Mesenchymal stem cell (in vitro differentiated cells and primary cell): ENCODE measurements at regions not wholly inside any gene's neighbourhood (a gene's known extent, or its start where the extent isn't known, plus 50 kb on each side); places are given as distances from the start of the nearest gene placed in this dataset.

ENCODE experiments used
- DNase-seq: peaks from one replicate; pipeline ENCODE4 v3.0.0-alpha.2; 2013
- H2AFZ ChIP-seq: one replicate; pipeline ENCODE4 v1.6.1; 2013; ENCODE audit warnings: low read depth, mild to moderate bottlenecking, control low read depth, inconsistent platforms, low read length, moderate library complexity
- H2AK5ac ChIP-seq: 2 replicates; pipeline ENCODE4 v1.6.1; 2013; ENCODE audit warnings: low read length, moderate library complexity, mild to moderate bottlenecking, inconsistent platforms; ENCODE audit not compliant: severe bottlenecking
- H2BK120ac ChIP-seq: one replicate; pipeline ENCODE4 v1.6.1; 2013; ENCODE audit warnings: low read depth, mild to moderate bottlenecking, inconsistent platforms, low read length, moderate library complexity
- H2BK12ac ChIP-seq, 2 experiments: one replicate each; pipeline ENCODE4 v1.6.1; 2013; ENCODE audit warnings: inconsistent platforms in 2 of 2, low read length in 2 of 2, mild to moderate bottlenecking in 2 of 2, moderate library complexity in 2 of 2, control low read depth in 1 of 2
- H2BK15ac ChIP-seq: one replicate; pipeline ENCODE4 v1.6.1; 2013; ENCODE audit warnings: mild to moderate bottlenecking, low read depth, inconsistent platforms; ENCODE audit not compliant: poor library complexity, severe bottlenecking
- H2BK5ac ChIP-seq: 2 replicates; pipeline ENCODE4 v1.6.1; 2013; ENCODE audit warnings: low read depth, mild to moderate bottlenecking, low read length, control low read depth, inconsistent platforms; ENCODE audit not compliant: poor library complexity, severe bottlenecking
- H3K14ac ChIP-seq, 2 experiments: one replicate each; pipeline ENCODE4 v1.6.1; 2013; ENCODE audit warnings: inconsistent platforms in 2 of 2, low read length in 2 of 2, control low read depth in 1 of 2, mild to moderate bottlenecking in 1 of 2, moderate library complexity in 1 of 2
- H3K18ac ChIP-seq, 2 experiments: one replicate each; pipeline ENCODE4 v1.6.1; 2013; ENCODE audit warnings: inconsistent platforms in 2 of 2, low read length in 2 of 2, control low read depth in 1 of 2, low read depth in 1 of 2, mild to moderate bottlenecking in 1 of 2
- H3K23ac ChIP-seq, 2 experiments: one replicate each; pipeline ENCODE4 v1.6.1; 2013; ENCODE audit warnings: inconsistent platforms in 2 of 2, low read length in 2 of 2, mild to moderate bottlenecking in 2 of 2, moderate library complexity in 2 of 2, control low read depth in 1 of 2
- H3K27ac ChIP-seq: 2 replicates; pipeline ENCODE4 v1.5.1; 2013; ENCODE audit warnings: mild to moderate bottlenecking, moderate library complexity, low read length, control low read depth, inconsistent platforms; ENCODE audit not compliant: poor library complexity, severe bottlenecking
- H3K27me3 ChIP-seq, 2 experiments: 2 replicates each; pipeline versions ENCODE4 v1.6.1 to v1.7.0; 2013; ENCODE audit warnings: low read length in 2 of 2, mild to moderate bottlenecking in 2 of 2, moderate library complexity in 2 of 2, control low read depth in 1 of 2, inconsistent platforms in 1 of 2; ENCODE audit not compliant: control insufficient read depth in 1 of 2, insufficient read depth in 1 of 2
- H3K36me3 ChIP-seq, 2 experiments: 2 replicates each; pipeline versions ENCODE4 v1.6.1 to v1.7.0; 2013; ENCODE audit warnings: low read length in 2 of 2, control low read depth in 1 of 2, inconsistent platforms in 1 of 2, low read depth in 1 of 2, mild to moderate bottlenecking in 1 of 2; ENCODE audit not compliant: insufficient read depth in 2 of 2, control insufficient read depth in 1 of 2
- H3K4ac ChIP-seq, 2 experiments: one replicate each; pipeline ENCODE4 v1.6.1; 2013; ENCODE audit warnings: inconsistent platforms in 2 of 2, low read length in 2 of 2, mild to moderate bottlenecking in 2 of 2, moderate library complexity in 2 of 2, control low read depth in 1 of 2, low read depth in 1 of 2
- H3K4me1 ChIP-seq: 2 replicates; pipeline ENCODE4 v1.6.1; 2013; ENCODE audit warnings: low read depth, low read length, control low read depth; ENCODE audit not compliant: control insufficient read depth, insufficient read depth
- H3K4me2 ChIP-seq: 2 replicates; pipeline ENCODE4 v1.6.1; 2013; ENCODE audit warnings: low read length, mild to moderate bottlenecking, inconsistent platforms; ENCODE audit not compliant: poor library complexity, severe bottlenecking
- H3K4me3 ChIP-seq, 2 experiments: 2 replicates each; pipeline versions ENCODE4 v1.5.1 to v1.7.0; 2013; ENCODE audit warnings: low read length in 2 of 2, mild to moderate bottlenecking in 2 of 2, control low read depth in 1 of 2, low read depth in 1 of 2; ENCODE audit not compliant: insufficient read depth in 1 of 2
- H3K79me1 ChIP-seq: replicated peaks from 2 replicates; pipeline ENCODE4 v1.6.1; 2013; ENCODE audit warnings: mild to moderate bottlenecking, control low read depth, low read length, inconsistent platforms; ENCODE audit not compliant: poor library complexity, severe bottlenecking
- H3K9ac ChIP-seq: 2 replicates; pipeline ENCODE4 v1.7.0; 2013; ENCODE audit warnings: mild to moderate bottlenecking, low read length, moderate library complexity
- H3K9me3 ChIP-seq: 2 replicates; pipeline ENCODE4 v1.7.0; 2013; ENCODE audit warnings: mild to moderate bottlenecking, low read length; ENCODE audit not compliant: control insufficient read depth
- H4K8ac ChIP-seq: one replicate; pipeline ENCODE4 v1.6.1; 2013; ENCODE audit warnings: inconsistent platforms, mild to moderate bottlenecking, low read length, moderate library complexity
- H4K91ac ChIP-seq: one replicate; pipeline ENCODE4 v1.6.1; 2013; ENCODE audit warnings: mild to moderate bottlenecking, low read length, inconsistent platforms
- WGBS: methylation state at CpG from one replicate; pipeline ENCODE4 v1.1.7; 2013; ENCODE audit warnings: mixed read lengths; 5-methylcytosine and 5-hydroxymethylcytosine counted together

DNA sequence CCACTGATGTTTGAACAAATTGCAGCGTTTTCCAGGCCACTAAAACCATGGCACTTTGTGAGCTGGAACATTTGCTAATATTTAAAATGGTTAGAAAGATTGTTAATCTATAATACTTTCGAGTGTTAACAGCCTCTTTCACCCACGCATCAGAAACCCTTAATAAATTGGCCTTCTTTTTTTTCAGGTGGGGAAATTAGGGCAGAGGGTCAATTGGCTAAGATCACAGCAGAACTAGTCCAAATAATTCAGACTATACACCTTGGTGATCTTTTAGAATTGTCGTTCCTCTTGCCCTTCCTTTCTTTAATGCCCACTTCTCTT lies 105.8 kb downstream of the PTCSC3 start:
- H2AFZ ChIP-seq, result no peak overlapping the region
- peaks cover 6 to 13% of the 10 kb centered on the region in 2 experiments for H3K27me3 ChIP-seq
- H2BK12ac ChIP-seq, result no peak overlapping the region
- no peak overlapping the region for H3K4me2 ChIP-seq
- H4K91ac ChIP-seq, result no peak overlapping the region
- no peak overlapping the region for H2BK15ac ChIP-seq
- H3K9me3 ChIP-seq, result no peaks in the 10 kb centered on the region
- no peak overlapping the region for H3K4ac ChIP-seq
- no peak overlapping the region for H3K9ac ChIP-seq
- no peak overlapping the region for H2BK5ac ChIP-seq
- no peak overlapping the region for H3K14ac ChIP-seq
- H4K8ac ChIP-seq, result no peak overlapping the region
- H2BK120ac ChIP-seq, result no peak overlapping the region
- no peak overlapping the region for H3K18ac ChIP-seq
- WGBS, result no CpG with 5 or more reads among the region's 4 CpGs
- H3K79me1 ChIP-seq, result no peaks in the 10 kb centered on the region
- H2AK5ac ChIP-seq, result no peak overlapping the region
- H3K36me3 ChIP-seq, result no peaks in the 10 kb centered on the region
- DNase-seq, result no peak
- no peak overlapping the region for H3K27ac ChIP-seq
- H3K4me1 ChIP-seq, result peaks cover 4% of the 10 kb centered on the region
- H3K4me3 ChIP-seq, result no peak overlapping the region
- no peak overlapping the region for H3K23ac ChIP-seq

DNA sequence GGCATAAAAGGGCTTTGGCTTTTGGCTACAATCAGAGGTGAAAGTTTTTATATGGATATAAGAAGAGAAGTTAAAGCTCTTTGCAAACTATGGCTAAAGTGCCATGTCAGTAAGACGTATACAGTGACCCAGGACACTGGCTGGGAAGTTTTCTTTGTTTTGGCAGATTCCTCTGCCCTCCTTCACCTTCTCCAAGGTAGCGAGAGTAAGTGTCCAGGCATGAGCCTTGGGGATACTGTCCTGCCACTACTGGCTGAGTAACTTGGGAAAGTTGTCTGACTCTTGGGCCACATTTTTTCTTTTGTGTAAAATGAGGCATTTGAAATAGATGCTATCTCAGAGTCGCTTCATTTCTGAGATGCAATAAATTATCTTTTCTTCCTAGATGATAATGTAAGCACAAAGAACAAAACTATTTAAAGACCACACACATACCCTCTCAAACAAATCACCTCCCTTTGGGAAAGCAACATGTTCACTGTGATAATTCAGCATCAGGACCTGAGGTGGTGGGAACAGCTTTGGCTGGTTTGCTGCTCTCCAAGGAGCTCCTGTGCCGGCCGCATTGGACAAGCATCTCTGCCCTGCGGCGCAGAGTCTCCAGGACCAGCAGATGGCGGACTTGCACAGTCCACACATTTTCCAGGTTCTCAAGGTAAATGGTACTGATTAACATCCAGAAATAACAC lies 106.3 kb downstream of the PTCSC3 start:
- Histone ChIP-seq H3K27ac (no peak overlapping the region), H2BK12ac (no peak overlapping the region), H2BK15ac (no peak overlapping the region), H2AK5ac (no peak overlapping the region), H3K36me3 (no peaks in the 10 kb centered on the region), H3K79me1 (no peaks in the 10 kb centered on the region), H3K9ac (no peak overlapping the region), H2BK120ac (no peak overlapping the region), H2BK5ac (no peak overlapping the region), H3K14ac (no peak overlapping the region), H3K4me2 (peak overlapping the region; percentile 16), H2AFZ (no peak overlapping the region), H3K18ac (no peak overlapping the region), H4K8ac (no peak overlapping the region), H3K4ac (no peak overlapping the region), H3K23ac (no peak overlapping the region), H3K27me3 (peaks cover 6 to 13% of the 10 kb centered on the region in 2 experiments), H3K4me3 (no peak overlapping the region), H3K4me1 (peaks cover 4% of the 10 kb centered on the region), H4K91ac (no peak overlapping the region), H3K9me3 (no peaks in the 10 kb centered on the region)
- peak; percentile 70 for DNase-seq
- 16% methylated on average over 7 of the region's 8 CpGs for WGBS

DNA sequence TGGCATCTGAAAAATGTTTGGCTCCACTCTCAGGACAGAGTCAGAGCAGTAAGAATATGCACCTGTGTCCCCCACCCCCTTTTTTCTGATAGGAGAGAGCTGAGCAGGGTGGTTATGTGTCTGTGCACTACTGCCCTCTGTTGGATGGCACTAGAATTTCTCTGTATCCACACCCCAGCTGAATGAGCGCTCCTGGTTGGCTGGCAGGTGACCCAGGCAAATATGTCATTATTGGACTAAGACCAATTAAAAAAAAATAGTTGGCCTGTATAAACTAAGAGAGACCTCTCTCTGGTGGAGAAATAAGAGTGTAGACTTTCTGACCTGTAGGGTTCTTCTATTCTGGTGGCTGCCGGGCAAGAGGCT lies 107.0 kb downstream of the PTCSC3 start:
- 100% methylated on average over 1 of the region's 2 CpGs for WGBS
- peak overlapping the region; percentile 39 for H3K4me2 ChIP-seq
- no peak overlapping the region for H4K8ac ChIP-seq
- no peak overlapping the region for H3K4me3 ChIP-seq
- H3K27me3 ChIP-seq, result peaks cover 6 to 13% of the 10 kb centered on the region in 2 experiments
- H4K91ac ChIP-seq, result no peak overlapping the region
- no peaks in the 10 kb centered on the region for H3K36me3 ChIP-seq
- no peak overlapping the region for H3K14ac ChIP-seq
- peaks cover 4% of the 10 kb centered on the region for H3K4me1 ChIP-seq
- no peak overlapping the region for H3K4ac ChIP-seq
- DNase-seq, result peak; percentile 45
- no peak overlapping the region for H2AFZ ChIP-seq
- H2BK12ac ChIP-seq, result no peak overlapping the region
- no peak overlapping the region for H3K18ac ChIP-seq
- no peak overlapping the region for H2BK5ac ChIP-seq
- no peaks in the 10 kb centered on the region for H3K79me1 ChIP-seq
- no peak overlapping the region for H3K27ac ChIP-seq
- H2AK5ac ChIP-seq, result no peak overlapping the region
- no peaks in the 10 kb centered on the region for H3K9me3 ChIP-seq
- no peak overlapping the region for H2BK15ac ChIP-seq
- no peak overlapping the region for H2BK120ac ChIP-seq
- H3K23ac ChIP-seq, result no peak overlapping the region
- H3K9ac ChIP-seq, result no peak overlapping the region

DNA sequence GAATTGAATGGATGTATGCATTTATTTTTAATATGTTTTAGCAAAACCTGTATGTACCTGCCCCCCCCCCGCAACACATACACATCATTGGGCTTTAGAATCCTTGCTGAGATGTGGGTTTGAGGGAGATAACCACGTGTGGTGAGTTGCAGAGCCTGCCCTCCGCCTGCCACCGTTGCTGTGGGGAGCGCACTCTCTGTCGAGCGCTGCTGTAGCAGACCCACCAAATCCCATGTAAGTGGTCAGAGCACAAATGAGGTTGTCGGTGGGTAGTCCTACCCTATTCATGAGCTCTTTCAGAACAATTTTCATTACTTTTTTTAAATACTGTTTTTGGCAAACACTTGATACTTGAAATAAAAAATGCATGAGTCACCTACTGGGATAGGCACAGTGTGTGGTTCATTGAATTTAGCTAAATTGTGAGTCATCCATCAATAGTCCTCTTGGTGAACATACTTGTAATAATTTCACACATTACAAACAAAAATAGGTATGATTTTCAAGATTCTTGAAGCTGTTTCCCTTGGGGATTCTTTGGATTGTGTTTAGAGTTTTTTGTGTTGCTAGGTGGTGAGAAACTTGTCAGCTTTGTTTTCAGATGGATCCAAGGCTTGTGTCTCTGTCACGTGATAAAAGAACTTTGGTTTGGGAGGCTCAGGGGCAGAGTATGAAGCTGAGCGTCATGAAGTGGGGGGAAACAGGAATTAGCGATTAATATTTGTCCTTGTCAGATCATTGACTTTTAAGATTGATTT lies 107.6 kb downstream of the PTCSC3 start:
- Histone ChIP-seq H3K27ac (no peak overlapping the region), H3K4me2 (peak overlapping the region; percentile 39), H3K14ac (no peak overlapping the region), H3K4me1 (peaks cover 4% of the 10 kb centered on the region), H2BK15ac (no peak overlapping the region), H2BK12ac (no peak overlapping the region), H3K27me3 (peaks cover 6 to 13% of the 10 kb centered on the region in 2 experiments), H3K23ac (no peak overlapping the region), H2AK5ac (no peak overlapping the region), H3K9me3 (no peaks in the 10 kb centered on the region), H4K8ac (no peak overlapping the region), H4K91ac (no peak overlapping the region), H3K9ac (no peak overlapping the region), H3K4me3 (no peak overlapping the region), H3K79me1 (no peaks in the 10 kb centered on the region), H3K36me3 (no peaks in the 10 kb centered on the region), H2BK120ac (no peak overlapping the region), H2AFZ (no peak overlapping the region), H3K18ac (no peak overlapping the region), H2BK5ac (no peak overlapping the region), H3K4ac (no peak overlapping the region)
- 54% methylated on average over 6 of the region's 11 CpGs for WGBS
- DNase-seq, result no peak
